ENCODE measurements at regions not wholly inside any gene's neighbourhood (a gene's known extent, or its start where the extent isn't known, plus 50 kb on each side); places are given as distances from the start of the nearest gene placed in this dataset.
"Not testable (repeated sequence)": the region's sequence is repeated elsewhere in the genome, so short reads cannot be mapped to it uniquely, and the experiment has no call there.

DNA sequence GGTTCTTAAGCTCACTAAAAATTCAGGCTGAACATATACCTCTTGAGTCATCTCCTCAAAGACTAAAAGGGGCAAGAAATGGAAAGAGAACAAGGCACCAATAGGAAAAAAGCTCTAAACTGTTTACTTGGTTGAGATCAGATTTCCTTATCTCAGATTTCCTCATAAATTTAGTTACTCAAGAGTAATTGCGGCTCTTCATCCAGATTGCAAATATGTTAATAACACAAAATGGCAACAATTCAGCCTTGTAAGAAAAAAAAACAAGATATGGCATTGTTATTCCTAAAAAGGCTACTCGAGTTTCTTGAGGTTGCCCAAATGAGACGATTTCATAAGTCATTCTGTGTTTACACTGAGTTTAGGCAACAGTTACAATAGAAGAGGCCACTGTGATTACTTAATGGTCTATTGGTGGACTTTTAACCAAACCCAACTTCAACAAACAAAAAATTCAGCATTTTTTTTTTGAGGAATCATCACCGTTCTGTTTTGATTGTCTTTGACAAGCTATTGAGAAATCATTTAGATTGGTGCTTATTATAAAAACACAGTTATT is 97.9 kb upstream of the PDHA1 start:
- no peaks in the 10 kb centered on the region for H4K20me1 ChIP-seq (ENCODE audit: insufficient read depth, low read length)
- no peak overlapping the region for H3K27ac ChIP-seq (ENCODE audit: low read depth, low read length)
- H3K79me2 ChIP-seq (ENCODE audit: insufficient read depth, low read length): no peaks in the 10 kb centered on the region
- no peaks in the 10 kb centered on the region for H3K4me1 ChIP-seq (ENCODE audit: insufficient read depth, low read length)
- no peak overlapping the region for H3K4me3 ChIP-seq (ENCODE audit: insufficient read depth, low read length)
- TF ChIP-seq, protein P1, sequence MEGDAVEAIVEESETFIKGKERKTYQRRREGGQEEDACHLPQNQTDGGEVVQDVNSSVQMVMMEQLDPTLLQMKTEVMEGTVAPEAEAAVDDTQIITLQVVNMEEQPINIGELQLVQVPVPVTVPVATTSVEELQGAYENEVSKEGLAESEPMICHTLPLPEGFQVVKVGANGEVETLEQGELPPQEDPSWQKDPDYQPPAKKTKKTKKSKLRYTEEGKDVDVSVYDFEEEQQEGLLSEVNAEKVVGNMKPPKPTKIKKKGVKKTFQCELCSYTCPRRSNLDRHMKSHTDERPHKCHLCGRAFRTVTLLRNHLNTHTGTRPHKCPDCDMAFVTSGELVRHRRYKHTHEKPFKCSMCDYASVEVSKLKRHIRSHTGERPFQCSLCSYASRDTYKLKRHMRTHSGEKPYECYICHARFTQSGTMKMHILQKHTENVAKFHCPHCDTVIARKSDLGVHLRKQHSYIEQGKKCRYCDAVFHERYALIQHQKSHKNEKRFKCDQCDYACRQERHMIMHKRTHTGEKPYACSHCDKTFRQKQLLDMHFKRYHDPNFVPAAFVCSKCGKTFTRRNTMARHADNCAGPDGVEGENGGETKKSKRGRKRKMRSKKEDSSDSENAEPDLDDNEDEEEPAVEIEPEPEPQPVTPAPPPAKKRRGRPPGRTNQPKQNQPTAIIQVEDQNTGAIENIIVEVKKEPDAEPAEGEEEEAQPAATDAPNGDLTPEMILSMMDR (IDR thresholded peaks at IDR 0.05; ENCODE audit: extremely low read depth, low read depth, low read length): no peak
- H3K36me3 ChIP-seq (ENCODE audit: insufficient read depth, low read length): no peaks in the 10 kb centered on the region
- no peak overlapping the region for H3K4me2 ChIP-seq (ENCODE audit: insufficient read depth, low read length)
- no peak for DNase-seq (ENCODE audit: insufficient read length, low spot score, missing footprints)
- no peaks in the 10 kb centered on the region for H3K9me3 ChIP-seq (ENCODE audit: low read depth, low read length)
- no peaks in the 10 kb centered on the region for H3K27me3 ChIP-seq (ENCODE audit: insufficient read depth, low read length)
- H2AFZ ChIP-seq (ENCODE audit: low read length): no peak overlapping the region

DNA sequence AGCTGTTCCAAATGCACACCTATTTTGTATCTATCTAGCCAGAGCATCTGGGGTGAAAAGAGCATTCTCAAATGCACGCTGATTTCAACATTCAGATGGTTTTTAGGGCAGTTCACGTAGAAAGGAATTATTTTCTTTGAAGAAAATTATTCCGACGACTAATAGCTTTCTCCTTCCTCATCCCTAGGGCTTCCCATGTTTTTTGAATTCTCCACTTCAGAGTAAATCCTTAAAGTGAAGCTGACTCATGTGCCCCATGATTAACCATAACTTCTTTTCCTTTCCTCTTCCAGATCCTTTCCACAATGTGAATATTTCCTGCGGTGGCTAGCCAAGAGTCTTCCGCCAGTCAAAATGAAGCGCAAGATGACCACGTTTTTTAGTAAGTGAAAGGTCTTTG is 86.7 kb upstream of the PDHA1 start:
- Histone ChIP-seq H3K27ac (ENCODE audit: low read depth, low read length) (no peak overlapping the region), H3K79me2 (ENCODE audit: insufficient read depth, low read length) (no peaks in the 10 kb centered on the region), H3K36me3 (ENCODE audit: insufficient read depth, low read length) (no peaks in the 10 kb centered on the region), H3K27me3 (ENCODE audit: insufficient read depth, low read length) (no peaks in the 10 kb centered on the region), H3K4me2 (ENCODE audit: insufficient read depth, low read length) (no peak overlapping the region), H3K4me1 (ENCODE audit: insufficient read depth, low read length) (peaks cover 3% of the 10 kb centered on the region), H3K9me3 (ENCODE audit: low read depth, low read length) (no peaks in the 10 kb centered on the region), H3K4me3 (ENCODE audit: insufficient read depth, low read length) (no peak overlapping the region), H4K20me1 (ENCODE audit: insufficient read depth, low read length) (no peaks in the 10 kb centered on the region), H2AFZ (ENCODE audit: low read length) (no peak overlapping the region)
- TF ChIP-seq, protein P1 (IDR thresholded peaks at IDR 0.05; ENCODE audit: extremely low read depth, low read depth, low read length): no peak
- peak; percentile 71 for DNase-seq (ENCODE audit: insufficient read length, low spot score, missing footprints)

DNA sequence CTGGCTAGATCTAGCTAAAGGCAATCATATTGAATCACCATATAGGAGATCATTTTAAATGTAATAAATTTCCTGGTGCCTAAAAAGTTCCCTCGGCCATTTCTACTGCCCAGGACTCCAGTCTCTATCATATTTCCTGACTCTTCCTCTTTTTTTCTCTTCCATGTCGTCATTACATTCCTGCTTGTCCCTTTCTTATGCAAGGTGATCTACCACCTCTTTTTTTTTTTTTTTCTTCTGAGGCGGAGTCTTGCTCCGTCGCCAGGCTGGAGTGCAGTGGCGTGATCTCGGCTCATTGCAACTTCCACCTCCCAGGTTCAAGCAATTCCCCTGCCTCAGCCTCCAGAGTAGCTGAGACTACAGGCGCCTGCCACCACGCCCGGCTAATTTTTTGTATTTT is 82.7 kb upstream of the PDHA1 start:
- not testable (repeated sequence) for H4K20me1 ChIP-seq (ENCODE audit: insufficient read depth, low read length); DNase-seq (ENCODE audit: insufficient read length, low spot score, missing footprints); H3K27ac ChIP-seq (ENCODE audit: low read depth, low read length); H3K27me3 ChIP-seq (ENCODE audit: insufficient read depth, low read length); H3K4me2 ChIP-seq (ENCODE audit: insufficient read depth, low read length); H3K4me1 ChIP-seq (ENCODE audit: insufficient read depth, low read length); H3K9me3 ChIP-seq (ENCODE audit: low read depth, low read length); H3K36me3 ChIP-seq (ENCODE audit: insufficient read depth, low read length); H3K4me3 ChIP-seq (ENCODE audit: insufficient read depth, low read length); H2AFZ ChIP-seq (ENCODE audit: low read length); H3K79me2 ChIP-seq (ENCODE audit: insufficient read depth, low read length)

DNA sequence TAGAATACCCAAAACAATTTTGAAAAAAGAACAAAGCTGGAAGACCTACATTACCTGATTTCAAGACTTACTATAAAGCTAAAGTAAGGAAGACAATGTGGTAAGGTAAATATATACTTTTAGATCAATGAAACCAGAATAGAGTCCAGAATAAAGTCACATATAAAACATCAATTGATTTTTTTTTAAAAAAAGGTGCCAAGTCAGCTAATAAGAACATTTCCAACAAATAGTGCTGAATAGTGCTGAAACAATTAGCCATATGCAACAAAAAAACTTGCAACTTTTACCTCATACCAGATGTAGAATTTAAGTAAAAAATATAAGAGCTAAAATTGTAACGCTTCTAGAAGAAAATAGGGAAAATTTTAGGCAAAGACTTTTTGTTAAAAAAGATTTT is 73.0 kb upstream of the PDHA1 start:
- Histone ChIP-seq H2AFZ (ENCODE audit: low read length) (no peak overlapping the region), H3K79me2 (ENCODE audit: insufficient read depth, low read length) (no peaks in the 10 kb centered on the region), H3K4me1 (ENCODE audit: insufficient read depth, low read length) (no peaks in the 10 kb centered on the region), H3K9me3 (ENCODE audit: low read depth, low read length) (no peaks in the 10 kb centered on the region), H3K36me3 (ENCODE audit: insufficient read depth, low read length) (no peaks in the 10 kb centered on the region), H3K4me2 (ENCODE audit: insufficient read depth, low read length) (no peak overlapping the region), H3K4me3 (ENCODE audit: insufficient read depth, low read length) (no peak overlapping the region), H3K27ac (ENCODE audit: low read depth, low read length) (no peak overlapping the region), H4K20me1 (ENCODE audit: insufficient read depth, low read length) (no peaks in the 10 kb centered on the region), H3K27me3 (ENCODE audit: insufficient read depth, low read length) (no peaks in the 10 kb centered on the region)
- TF ChIP-seq, protein P1 (IDR thresholded peaks at IDR 0.05; ENCODE audit: extremely low read depth, low read depth, low read length): no peak
- DNase-seq (ENCODE audit: insufficient read length, low spot score, missing footprints): no peak

Measured in osteoblast (primary cell).